ENCODE measurements at regions not wholly inside any gene's neighbourhood (a gene's known extent, or its start where the extent isn't known, plus 50 kb on each side); places are given as distances from the start of the nearest gene placed in this dataset.

DNA sequence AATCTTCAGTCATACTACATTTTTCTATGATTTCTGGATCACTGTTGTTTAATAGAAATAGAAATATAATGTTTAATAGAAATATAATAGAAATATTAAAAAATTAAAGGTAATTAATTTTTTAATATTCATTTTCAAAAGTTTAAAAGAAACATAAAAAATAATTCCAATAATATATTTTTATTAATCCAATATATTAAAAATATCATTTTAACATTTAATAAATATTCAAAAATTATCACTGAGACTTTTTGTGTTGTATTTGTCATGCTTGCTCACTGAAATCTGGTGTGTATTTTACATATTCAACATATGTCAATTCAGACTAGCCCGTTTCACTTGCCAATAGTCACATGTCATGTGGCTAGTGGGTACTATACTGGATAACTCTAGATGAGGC is 80.6 kb upstream of the SLCO6A1 start:
- TF ChIP-seq, protein P1, sequence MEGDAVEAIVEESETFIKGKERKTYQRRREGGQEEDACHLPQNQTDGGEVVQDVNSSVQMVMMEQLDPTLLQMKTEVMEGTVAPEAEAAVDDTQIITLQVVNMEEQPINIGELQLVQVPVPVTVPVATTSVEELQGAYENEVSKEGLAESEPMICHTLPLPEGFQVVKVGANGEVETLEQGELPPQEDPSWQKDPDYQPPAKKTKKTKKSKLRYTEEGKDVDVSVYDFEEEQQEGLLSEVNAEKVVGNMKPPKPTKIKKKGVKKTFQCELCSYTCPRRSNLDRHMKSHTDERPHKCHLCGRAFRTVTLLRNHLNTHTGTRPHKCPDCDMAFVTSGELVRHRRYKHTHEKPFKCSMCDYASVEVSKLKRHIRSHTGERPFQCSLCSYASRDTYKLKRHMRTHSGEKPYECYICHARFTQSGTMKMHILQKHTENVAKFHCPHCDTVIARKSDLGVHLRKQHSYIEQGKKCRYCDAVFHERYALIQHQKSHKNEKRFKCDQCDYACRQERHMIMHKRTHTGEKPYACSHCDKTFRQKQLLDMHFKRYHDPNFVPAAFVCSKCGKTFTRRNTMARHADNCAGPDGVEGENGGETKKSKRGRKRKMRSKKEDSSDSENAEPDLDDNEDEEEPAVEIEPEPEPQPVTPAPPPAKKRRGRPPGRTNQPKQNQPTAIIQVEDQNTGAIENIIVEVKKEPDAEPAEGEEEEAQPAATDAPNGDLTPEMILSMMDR (conservative IDR thresholded peaks at IDR 0.05), result no peak
- Mint-ChIP-seq H3K9me3 (no peaks in the 10 kb centered on the region), H3K27me3 (no peaks in the 10 kb centered on the region), H3K4me3 (no peak overlapping the region), H3K4me1 (ENCODE audit: unreplicated experiment) (peaks cover 6% of the 10 kb centered on the region), H3K36me3 (no peaks in the 10 kb centered on the region), H3K27ac (no peak overlapping the region)
- no peak for DNase-seq (ENCODE audit: extremely low spot score, unreplicated experiment)

DNA sequence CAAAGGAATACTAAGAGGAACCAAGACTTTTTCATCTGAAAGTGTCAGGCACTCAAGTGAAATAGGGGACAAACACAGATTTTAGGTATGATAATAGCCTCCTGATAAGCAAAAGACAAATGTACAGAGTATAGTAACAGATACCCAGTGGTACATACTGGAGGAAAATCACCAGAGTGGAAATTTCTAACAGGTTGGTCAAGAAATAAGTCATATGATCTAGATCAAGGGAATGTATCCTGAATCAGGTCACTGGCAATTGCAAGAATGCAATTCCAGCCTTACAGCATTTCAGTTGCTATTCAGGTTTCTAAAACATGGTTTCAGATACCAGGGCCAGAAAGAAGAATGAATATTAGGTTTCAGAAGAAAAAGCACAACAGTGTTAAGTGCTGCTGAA is 82.2 kb upstream of the SLCO6A1 start:
- DNase-seq (ENCODE audit: extremely low spot score, unreplicated experiment), result no peak
- peak overlapping the region; percentile 56 for H3K4me3 Mint-ChIP-seq
- TF ChIP-seq, protein P1 (conservative IDR thresholded peaks at IDR 0.05), result no peak
- no peaks in the 10 kb centered on the region for H3K9me3 Mint-ChIP-seq
- H3K36me3 Mint-ChIP-seq, result no peaks in the 10 kb centered on the region
- H3K4me1 Mint-ChIP-seq (ENCODE audit: unreplicated experiment), result peaks cover 6% of the 10 kb centered on the region
- no peaks in the 10 kb centered on the region for H3K27me3 Mint-ChIP-seq
- peak overlapping the region; percentile 56 for H3K27ac Mint-ChIP-seq

DNA sequence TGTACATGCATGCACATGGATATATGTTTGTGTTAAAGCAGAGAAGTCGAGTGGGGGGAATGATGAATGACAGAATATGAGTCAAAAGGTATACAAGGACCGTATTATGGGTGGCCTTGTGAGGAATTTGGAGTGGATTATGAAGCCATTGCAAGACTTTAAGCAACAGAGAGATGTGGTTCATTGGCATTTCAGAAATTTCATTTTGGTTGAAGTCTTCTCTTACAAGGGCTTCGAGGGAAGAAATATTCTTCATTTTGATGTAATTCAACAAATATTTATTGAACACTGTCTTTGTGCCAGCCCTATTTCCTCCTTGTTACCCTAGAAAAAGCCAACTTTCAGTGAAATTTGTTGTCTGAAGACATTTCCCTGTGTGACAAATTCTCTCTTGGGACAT is 83.9 kb upstream of the SLCO6A1 start:
- no peak overlapping the region for H3K27ac Mint-ChIP-seq
- no peak for DNase-seq (ENCODE audit: extremely low spot score, unreplicated experiment)
- H3K4me1 Mint-ChIP-seq (ENCODE audit: unreplicated experiment), result peaks cover 6% of the 10 kb centered on the region
- H3K36me3 Mint-ChIP-seq, result no peaks in the 10 kb centered on the region
- TF ChIP-seq, protein P1 (conservative IDR thresholded peaks at IDR 0.05), result no peak
- H3K4me3 Mint-ChIP-seq, result no peak overlapping the region
- H3K27me3 Mint-ChIP-seq, result no peaks in the 10 kb centered on the region
- H3K9me3 Mint-ChIP-seq, result no peaks in the 10 kb centered on the region

DNA sequence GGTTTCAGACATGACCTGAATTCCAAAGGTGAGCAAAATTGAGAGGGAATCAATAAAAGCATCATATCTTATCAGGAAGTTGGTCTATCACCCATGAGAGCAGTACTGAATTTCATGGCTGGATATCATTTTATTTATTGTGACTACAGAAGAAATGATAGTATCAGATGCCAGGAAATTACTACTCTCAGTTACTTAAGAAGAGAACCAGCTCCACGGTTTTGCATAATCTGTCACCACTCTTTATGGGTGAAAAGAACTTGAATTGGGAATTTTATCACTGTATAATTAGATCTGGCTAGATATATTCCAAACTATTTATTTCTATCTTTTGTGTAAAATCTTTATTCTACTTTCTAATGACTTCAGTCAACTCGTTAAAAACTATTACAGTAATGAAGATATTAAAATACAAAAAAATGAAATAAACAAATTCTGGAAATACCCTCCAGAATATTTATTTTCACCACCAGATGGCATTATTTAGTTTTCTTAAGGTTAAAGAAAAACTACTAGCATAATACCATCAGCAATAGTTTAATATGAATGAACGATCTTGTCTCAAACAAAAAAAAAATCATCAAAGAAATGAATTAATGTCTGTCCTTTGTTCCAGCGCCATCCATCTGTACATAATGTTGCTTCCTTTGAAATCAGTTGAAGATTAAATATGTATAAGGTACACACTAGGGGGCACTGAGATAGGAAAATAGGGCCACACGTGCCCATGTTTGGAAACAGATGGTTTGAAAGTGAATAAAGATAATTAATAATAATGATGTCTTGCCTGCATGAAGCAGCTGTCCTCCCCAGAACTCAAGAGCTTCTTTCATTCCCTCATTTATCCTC is 84.7 kb upstream of the SLCO6A1 start:
- Mint-ChIP-seq H3K4me3 (no peak overlapping the region), H3K36me3 (no peaks in the 10 kb centered on the region), H3K4me1 (ENCODE audit: unreplicated experiment) (peaks cover 6% of the 10 kb centered on the region), H3K27me3 (no peaks in the 10 kb centered on the region), H3K27ac (no peak overlapping the region), H3K9me3 (no peaks in the 10 kb centered on the region)
- DNase-seq (ENCODE audit: extremely low spot score, unreplicated experiment), result no peak
- TF ChIP-seq, protein P1 (conservative IDR thresholded peaks at IDR 0.05), result peak; percentile 77

DNA sequence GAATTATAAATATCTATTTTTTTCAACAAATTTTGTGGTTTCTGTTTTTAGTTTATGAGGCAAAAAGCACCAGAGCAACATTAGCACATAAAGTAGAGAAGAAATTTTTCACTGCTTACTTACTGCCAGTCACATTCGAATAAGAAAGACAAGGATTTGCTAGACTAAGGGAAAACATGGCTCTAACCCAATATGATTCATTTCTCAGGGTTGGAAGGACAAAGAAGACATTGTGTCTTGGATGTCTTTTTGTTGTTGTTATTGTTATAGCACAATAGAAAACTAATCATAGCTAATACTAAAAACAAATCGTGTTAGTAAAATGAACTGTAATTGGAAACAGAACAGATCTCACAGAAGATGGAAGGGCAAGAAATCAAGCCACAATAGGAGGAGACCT is 90.9 kb upstream of the SLCO6A1 start:
- Mint-ChIP-seq H3K4me1 (ENCODE audit: unreplicated experiment) (no peaks in the 10 kb centered on the region), H3K36me3 (no peaks in the 10 kb centered on the region), H3K27ac (no peak overlapping the region), H3K9me3 (peaks cover 6% of the 10 kb centered on the region), H3K4me3 (no peak overlapping the region), H3K27me3 (no peaks in the 10 kb centered on the region)
- no peak for DNase-seq (ENCODE audit: extremely low spot score, unreplicated experiment)
- TF ChIP-seq, protein P1 (conservative IDR thresholded peaks at IDR 0.05), result no peak
